ENCODE measurements at regions not wholly inside any gene's neighbourhood (a gene's known extent, or its start where the extent isn't known, plus 50 kb on each side); places are given as distances from the start of the nearest gene placed in this dataset.

- no peak for TF ChIP-seq EZH2phosphoT487 (IDR thresholded peaks at IDR 0.05; ENCODE audit: borderline replicate concordance)
- TF ChIP-seq, protein P1, sequence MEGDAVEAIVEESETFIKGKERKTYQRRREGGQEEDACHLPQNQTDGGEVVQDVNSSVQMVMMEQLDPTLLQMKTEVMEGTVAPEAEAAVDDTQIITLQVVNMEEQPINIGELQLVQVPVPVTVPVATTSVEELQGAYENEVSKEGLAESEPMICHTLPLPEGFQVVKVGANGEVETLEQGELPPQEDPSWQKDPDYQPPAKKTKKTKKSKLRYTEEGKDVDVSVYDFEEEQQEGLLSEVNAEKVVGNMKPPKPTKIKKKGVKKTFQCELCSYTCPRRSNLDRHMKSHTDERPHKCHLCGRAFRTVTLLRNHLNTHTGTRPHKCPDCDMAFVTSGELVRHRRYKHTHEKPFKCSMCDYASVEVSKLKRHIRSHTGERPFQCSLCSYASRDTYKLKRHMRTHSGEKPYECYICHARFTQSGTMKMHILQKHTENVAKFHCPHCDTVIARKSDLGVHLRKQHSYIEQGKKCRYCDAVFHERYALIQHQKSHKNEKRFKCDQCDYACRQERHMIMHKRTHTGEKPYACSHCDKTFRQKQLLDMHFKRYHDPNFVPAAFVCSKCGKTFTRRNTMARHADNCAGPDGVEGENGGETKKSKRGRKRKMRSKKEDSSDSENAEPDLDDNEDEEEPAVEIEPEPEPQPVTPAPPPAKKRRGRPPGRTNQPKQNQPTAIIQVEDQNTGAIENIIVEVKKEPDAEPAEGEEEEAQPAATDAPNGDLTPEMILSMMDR (conservative IDR thresholded peaks at IDR 0.05; ENCODE audit: low read length) = no peak
These were observed 184.9 kb downstream of the HS3ST3A1 start for GRCh38 chr17:13416748-13417363.
